IMR-90 (cell line): ENCODE measurements at regions not wholly inside any gene's neighbourhood (a gene's known extent, or its start where the extent isn't known, plus 50 kb on each side); places are given as distances from the start of the nearest gene placed in this dataset.

ENCODE experiments used
- ATAC-seq: fragments of 200-7000 bp; cut with Tn5 transposase; 2 replicates; pipeline ENCODE4 v1.9.1; 2020; ENCODE audit warnings: low read depth, mild to moderate bottlenecking, moderate library complexity
- BruUV-seq: library from RNA; stranded (reverse); fragments of 400-500 nt; replicated peaks from 2 replicates; lab custom pipeline; 2021; lab: Mats Ljungman, UMichigan
- CTCF ChIA-PET: fragments of 300-600 bp; formaldehyde crosslinking; extraction: SDS; loops from one replicate; lab custom pipeline; 2021; ENCODE audit warnings: antibody characterized with exemption; lab: Yijun Ruan, JAX
- POLR2A ChIA-PET: fragments of 300-600 bp; sonication (Branson Sonifier 250); formaldehyde crosslinking; loops from one replicate; lab custom pipeline; 2022; ENCODE audit warnings: antibody characterized with exemption; ENCODE audit not compliant: unreplicated experiment; lab: Charles Lee
- DNase-seq: peaks from one replicate; pipeline ENCODE4 v3.0.0; 2013
- H2AFZ ChIP-seq: replicated peaks from 2 replicates; pipeline ENCODE3; 2013; ENCODE audit warnings: low read length, mild to moderate bottlenecking; ENCODE audit not compliant: poor library complexity
- H2AK5ac ChIP-seq: 2 replicates; pipeline ENCODE4 v1.6.1; 2013; ENCODE audit warnings: low read depth, low read length, inconsistent platforms
- H2AK9ac ChIP-seq: replicated peaks from 2 replicates; pipeline ENCODE3; 2013; ENCODE audit warnings: mild to moderate bottlenecking, low read depth, low read length, moderate library complexity; ENCODE audit not compliant: poor library complexity
- H2BK120ac ChIP-seq: 2 replicates; pipeline ENCODE4 v1.6.1; 2013; ENCODE audit warnings: low read depth, low read length, inconsistent platforms
- H2BK15ac ChIP-seq: 3 replicates; pipeline ENCODE4 v1.6.1; 2013; ENCODE audit warnings: low read depth, low read length, inconsistent platforms
- H2BK20ac ChIP-seq: 2 replicates; pipeline ENCODE4 v1.6.1; 2013; ENCODE audit warnings: low read depth, mild to moderate bottlenecking, inconsistent platforms, low read length, moderate library complexity
- H2BK5ac ChIP-seq: 2 replicates; pipeline ENCODE4 v1.6.1; 2013; ENCODE audit warnings: mild to moderate bottlenecking, low read depth, low read length, inconsistent platforms; ENCODE audit not compliant: poor library complexity, severe bottlenecking
- H3K14ac ChIP-seq: replicated peaks from 2 replicates; pipeline ENCODE4 v1.6.1; 2013; ENCODE audit warnings: low read depth, low read length, inconsistent platforms
- H3K18ac ChIP-seq: 2 replicates; pipeline ENCODE4 v1.6.1; 2013; ENCODE audit warnings: low read depth, low read length, control low read depth
- H3K23ac ChIP-seq: 2 replicates; pipeline ENCODE4 v1.6.1; 2013; ENCODE audit warnings: low read depth, low read length, inconsistent platforms
- H3K27ac ChIP-seq: 2 replicates; pipeline ENCODE4 v1.5.1; 2013; ENCODE audit warnings: mild to moderate bottlenecking, control low read depth, low read length; ENCODE audit not compliant: insufficient read depth
- H3K27me3 ChIP-seq: 2 replicates; pipeline ENCODE4 v1.6.1; 2013; ENCODE audit warnings: low read length; ENCODE audit not compliant: control insufficient read depth, insufficient read depth
- H3K36me3 ChIP-seq: 2 replicates; pipeline ENCODE4 v1.6.1; 2013; ENCODE audit warnings: low read length, mixed read lengths; ENCODE audit not compliant: control insufficient read depth, insufficient read depth
- H3K4ac ChIP-seq: 2 replicates; pipeline ENCODE4 v1.6.1; 2013; ENCODE audit warnings: low read depth, low read length, inconsistent platforms
- H3K4me1 ChIP-seq: 2 replicates; pipeline ENCODE4 v1.6.1; 2013; ENCODE audit warnings: low read length, mixed read lengths; ENCODE audit not compliant: control insufficient read depth, insufficient read depth
- H3K4me2 ChIP-seq: 2 replicates; pipeline ENCODE4 v1.6.1; 2013; ENCODE audit warnings: low read depth, mild to moderate bottlenecking, control low read depth, low read length, moderate library complexity
- H3K4me3 ChIP-seq: 2 replicates; pipeline ENCODE4 v1.5.1; 2013; ENCODE audit warnings: low read depth, mild to moderate bottlenecking, control low read depth, low read length, moderate library complexity; ENCODE audit not compliant: insufficient read depth
- H3K56ac ChIP-seq: 2 replicates; pipeline ENCODE4 v1.6.1; 2013; ENCODE audit warnings: low read length, inconsistent platforms; ENCODE audit not compliant: insufficient read depth; ENCODE audit errors: extremely low read depth
- H3K79me1 ChIP-seq, 2 experiments: 2 replicates each; pipeline ENCODE4 v1.6.1; 2013; ENCODE audit warnings: low read length in 2 of 2, inconsistent platforms in 1 of 2, low read depth in 1 of 2
- H3K9ac ChIP-seq: 2 replicates; pipeline ENCODE4 v1.6.1; 2013; ENCODE audit warnings: low read depth, low read length, control low read depth
- H3K9me1 ChIP-seq: 2 replicates; pipeline ENCODE4 v1.6.1; 2013; ENCODE audit warnings: low read length, inconsistent platforms; ENCODE audit not compliant: insufficient read depth
- H3K9me3 ChIP-seq: 2 replicates; pipeline ENCODE4 v1.6.1; 2013; ENCODE audit warnings: low read length; ENCODE audit not compliant: control insufficient read depth, insufficient read depth
- H4K20me1 ChIP-seq: 2 replicates; pipeline ENCODE4 v1.6.1; 2013; ENCODE audit warnings: low read length, inconsistent platforms; ENCODE audit not compliant: insufficient read depth
- H4K5ac ChIP-seq: 2 replicates; pipeline ENCODE4 v1.6.1; 2013; ENCODE audit warnings: mild to moderate bottlenecking, low read depth, low read length, control low read depth
- H4K8ac ChIP-seq, 2 experiments: 2 replicates each; pipeline ENCODE4 v1.6.1; 2013; ENCODE audit warnings: low read depth in 2 of 2, low read length in 2 of 2, control low read depth in 1 of 2, inconsistent platforms in 1 of 2
- H4K91ac ChIP-seq: 2 replicates; pipeline ENCODE4 v1.6.1; 2013; ENCODE audit warnings: low read depth, low read length, inconsistent platforms; ENCODE audit not compliant: insufficient read depth
- CHD1 ChIP-seq: IDR thresholded peaks from 2 replicates; pipeline ENCODE4 v1.6.1; 2012; ENCODE audit warnings: low read depth, low read length, improper control_type of control experiment
- FOS ChIP-seq: fragments of 150-350 bp; IDR thresholded peaks from 2 replicates; pipeline ENCODE4 v1.6.1; 2016; ENCODE audit warnings: low read depth, low read length
- MAFK ChIP-seq: IDR thresholded peaks from 2 replicates; pipeline ENCODE4 v1.6.1; 2012; ENCODE audit warnings: low read depth, low read length, improper control_type of control experiment
- MAZ ChIP-seq: IDR thresholded peaks from 2 replicates; pipeline ENCODE4 v1.6.1; 2012; ENCODE audit warnings: low read depth, mild to moderate bottlenecking, low read length, improper control_type of control experiment, moderate library complexity, borderline replicate concordance
- MXI1 ChIP-seq: IDR thresholded peaks from 2 replicates; pipeline ENCODE4 v1.6.1; 2012; ENCODE audit warnings: low read depth, mild to moderate bottlenecking, low read length, moderate library complexity, borderline replicate concordance
- NFE2L2 ChIP-seq: fragments of 150-350 bp; IDR thresholded peaks from 2 replicates; pipeline ENCODE4 v1.6.1; 2016; ENCODE audit warnings: low read depth, mild to moderate bottlenecking, low read length
- WGBS, 2 experiments: methylation state at CpG; one replicate each; pipeline versions ENCODE4 v1.1.5 to v1.1.7; 2013; ENCODE audit warnings: missing lambda C conversion rate in 2 of 2; ENCODE audit not compliant: insufficient read length in 1 of 2; ENCODE audit errors: extremely low coverage in 2 of 2; 5-methylcytosine and 5-hydroxymethylcytosine counted together
- dilution Hi-C: fragments of 300-500 bp; cut with HindIII; formaldehyde crosslinking; loops from one replicate; pipeline ENCODE4 v1.14.3; 2018; ENCODE audit warnings: low sequenced_read_pairs; ENCODE audit not compliant: unreplicated experiment
- in situ Hi-C: fragments of 300-500 bp; cut with MboI; formaldehyde crosslinking; loops from 3 replicates; pipeline ENCODE4 v1.14.3; 2019; ENCODE audit warnings: low sequenced_read_pairs, inconsistent platforms, mixed read lengths
- intact Hi-C: fragments of 100-400 bp; cut with micrococcal nuclease; formaldehyde crosslinking; loops from 2 replicates; pipeline ENCODE4 v1.10.0; 2022
- TF ChIP-seq, protein P1 (sequence below): fragments of 150-350 bp; IDR thresholded peaks from 2 replicates; pipeline ENCODE4 v1.6.1; 2017; ENCODE audit warnings: mild to moderate bottlenecking, antibody characterized with exemption, low read length, low read depth

DNA sequence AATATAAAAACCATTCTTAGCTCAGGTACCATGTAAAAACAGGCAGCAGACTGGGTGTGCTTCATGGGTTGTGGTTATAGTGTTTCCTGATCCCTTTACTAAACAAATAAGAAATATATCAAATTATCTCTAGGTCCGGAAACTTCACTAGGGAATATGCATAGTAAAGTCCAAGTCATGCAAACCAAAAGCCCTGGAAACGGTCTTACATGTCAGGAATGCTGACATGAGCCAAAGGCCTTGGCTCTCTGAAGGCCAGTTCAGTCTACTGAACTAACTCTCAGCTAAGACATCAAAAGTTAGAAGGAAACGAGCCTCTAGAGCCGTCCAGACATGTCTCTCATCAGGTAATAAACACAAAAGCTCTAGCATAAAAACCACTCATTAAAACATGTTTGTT, 778.9 kb upstream of the ZNF608 start:
- in situ Hi-C loops (no loop called here), intact Hi-C loops (no loop called here), dilution Hi-C loops (no loop called here)
- Histone ChIP-seq H3K14ac (no peak overlapping the region), H2AFZ (no peak overlapping the region), H2AK9ac (no peak overlapping the region), H3K18ac (no peak overlapping the region), H3K9me1 (no peaks in the 10 kb centered on the region), H2BK5ac (no peak overlapping the region), H3K4me1 (peaks cover 3% of the 10 kb centered on the region; the same call in 1 of the 2 replicates), H3K4ac (no peak overlapping the region), H4K8ac (no peak overlapping the region), H4K20me1 (no peaks in the 10 kb centered on the region), H3K79me1 (no peaks in the 10 kb centered on the region), H3K9ac (no peak overlapping the region), H3K4me3 (no peak overlapping the region), H2BK20ac (no peak overlapping the region), H4K5ac (no peak overlapping the region), H3K27ac (no peak overlapping the region), H3K23ac (no peak overlapping the region), H3K36me3 (no peaks in the 10 kb centered on the region), H4K91ac (no peak overlapping the region), H2AK5ac (no peak overlapping the region), H3K27me3 (no peaks in the 10 kb centered on the region), H2BK120ac (no peak overlapping the region), H3K9me3 (no peaks in the 10 kb centered on the region), H3K56ac (no peak overlapping the region), H2BK15ac (no peak overlapping the region), H3K4me2 (no peak overlapping the region)
- no peak for TF ChIP-seq MAZ
- TF ChIP-seq, protein P1, sequence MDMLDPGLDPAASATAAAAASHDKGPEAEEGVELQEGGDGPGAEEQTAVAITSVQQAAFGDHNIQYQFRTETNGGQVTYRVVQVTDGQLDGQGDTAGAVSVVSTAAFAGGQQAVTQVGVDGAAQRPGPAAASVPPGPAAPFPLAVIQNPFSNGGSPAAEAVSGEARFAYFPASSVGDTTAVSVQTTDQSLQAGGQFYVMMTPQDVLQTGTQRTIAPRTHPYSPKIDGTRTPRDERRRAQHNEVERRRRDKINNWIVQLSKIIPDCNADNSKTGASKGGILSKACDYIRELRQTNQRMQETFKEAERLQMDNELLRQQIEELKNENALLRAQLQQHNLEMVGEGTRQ, result no peak
- no peak for TF ChIP-seq MXI1
- no peak for TF ChIP-seq FOS
- no peak for TF ChIP-seq CHD1
- TF ChIP-seq MAFK, result no peak
- TF ChIP-seq NFE2L2, result no peak
- CTCF ChIA-PET, result interaction anchor here (0.7 kb wide), 1 partner anchor 79 kb away, joined by 3 read pairs; no protein-coding TSS in a partner anchor
- whole genome bisulfite sequencing, 2 experiments, result 100% methylated on average over 1 of the region's 4 CpGs; no CpG with 5 or more reads in 1 of the 2 experiments
- BruUV-seq, result no TSS peak
- no peak for DNase-seq
- no peak for ATAC-seq
- POLR2A ChIA-PET, result interaction anchor here (0.5 kb wide), 1 partner anchor 18 kb away, joined by 4 read pairs; no protein-coding TSS in a partner anchor
